ENCODE measurements at regions not wholly inside any gene's neighbourhood (a gene's known extent, or its start where the extent isn't known, plus 50 kb on each side); places are given as distances from the start of the nearest gene placed in this dataset.

- no peak for TF ChIP-seq TCF7L2 (IDR thresholded peaks at IDR 0.05; ENCODE audit: borderline replicate concordance, low read depth, low read length)
- TF ChIP-seq, protein P1, sequence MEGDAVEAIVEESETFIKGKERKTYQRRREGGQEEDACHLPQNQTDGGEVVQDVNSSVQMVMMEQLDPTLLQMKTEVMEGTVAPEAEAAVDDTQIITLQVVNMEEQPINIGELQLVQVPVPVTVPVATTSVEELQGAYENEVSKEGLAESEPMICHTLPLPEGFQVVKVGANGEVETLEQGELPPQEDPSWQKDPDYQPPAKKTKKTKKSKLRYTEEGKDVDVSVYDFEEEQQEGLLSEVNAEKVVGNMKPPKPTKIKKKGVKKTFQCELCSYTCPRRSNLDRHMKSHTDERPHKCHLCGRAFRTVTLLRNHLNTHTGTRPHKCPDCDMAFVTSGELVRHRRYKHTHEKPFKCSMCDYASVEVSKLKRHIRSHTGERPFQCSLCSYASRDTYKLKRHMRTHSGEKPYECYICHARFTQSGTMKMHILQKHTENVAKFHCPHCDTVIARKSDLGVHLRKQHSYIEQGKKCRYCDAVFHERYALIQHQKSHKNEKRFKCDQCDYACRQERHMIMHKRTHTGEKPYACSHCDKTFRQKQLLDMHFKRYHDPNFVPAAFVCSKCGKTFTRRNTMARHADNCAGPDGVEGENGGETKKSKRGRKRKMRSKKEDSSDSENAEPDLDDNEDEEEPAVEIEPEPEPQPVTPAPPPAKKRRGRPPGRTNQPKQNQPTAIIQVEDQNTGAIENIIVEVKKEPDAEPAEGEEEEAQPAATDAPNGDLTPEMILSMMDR (tag by site-specific recombination; IDR thresholded peaks at IDR 0.05) = no peak
- no peak for TF ChIP-seq ZNF629 (tag by site-specific recombination; IDR thresholded peaks at IDR 0.05)
- TF ChIP-seq SP2 (tag by site-specific recombination; IDR thresholded peaks at IDR 0.05) = no peak
- TF ChIP-seq PRDM1 (tag by site-specific recombination; IDR thresholded peaks at IDR 0.05) = no peak
- TF ChIP-seq, protein P2, sequence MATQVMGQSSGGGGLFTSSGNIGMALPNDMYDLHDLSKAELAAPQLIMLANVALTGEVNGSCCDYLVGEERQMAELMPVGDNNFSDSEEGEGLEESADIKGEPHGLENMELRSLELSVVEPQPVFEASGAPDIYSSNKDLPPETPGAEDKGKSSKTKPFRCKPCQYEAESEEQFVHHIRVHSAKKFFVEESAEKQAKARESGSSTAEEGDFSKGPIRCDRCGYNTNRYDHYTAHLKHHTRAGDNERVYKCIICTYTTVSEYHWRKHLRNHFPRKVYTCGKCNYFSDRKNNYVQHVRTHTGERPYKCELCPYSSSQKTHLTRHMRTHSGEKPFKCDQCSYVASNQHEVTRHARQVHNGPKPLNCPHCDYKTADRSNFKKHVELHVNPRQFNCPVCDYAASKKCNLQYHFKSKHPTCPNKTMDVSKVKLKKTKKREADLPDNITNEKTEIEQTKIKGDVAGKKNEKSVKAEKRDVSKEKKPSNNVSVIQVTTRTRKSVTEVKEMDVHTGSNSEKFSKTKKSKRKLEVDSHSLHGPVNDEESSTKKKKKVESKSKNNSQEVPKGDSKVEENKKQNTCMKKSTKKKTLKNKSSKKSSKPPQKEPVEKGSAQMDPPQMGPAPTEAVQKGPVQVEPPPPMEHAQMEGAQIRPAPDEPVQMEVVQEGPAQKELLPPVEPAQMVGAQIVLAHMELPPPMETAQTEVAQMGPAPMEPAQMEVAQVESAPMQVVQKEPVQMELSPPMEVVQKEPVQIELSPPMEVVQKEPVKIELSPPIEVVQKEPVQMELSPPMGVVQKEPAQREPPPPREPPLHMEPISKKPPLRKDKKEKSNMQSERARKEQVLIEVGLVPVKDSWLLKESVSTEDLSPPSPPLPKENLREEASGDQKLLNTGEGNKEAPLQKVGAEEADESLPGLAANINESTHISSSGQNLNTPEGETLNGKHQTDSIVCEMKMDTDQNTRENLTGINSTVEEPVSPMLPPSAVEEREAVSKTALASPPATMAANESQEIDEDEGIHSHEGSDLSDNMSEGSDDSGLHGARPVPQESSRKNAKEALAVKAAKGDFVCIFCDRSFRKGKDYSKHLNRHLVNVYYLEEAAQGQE (tag by site-specific recombination; IDR thresholded peaks at IDR 0.05) = no peak
- TF ChIP-seq ZSCAN16 (tag by site-specific recombination; IDR thresholded peaks at IDR 0.05) = no peak
- no peak for TF ChIP-seq ZBTB8A (tag by site-specific recombination; IDR thresholded peaks at IDR 0.05)
- TF ChIP-seq ZNF311 (tag by site-specific recombination; IDR thresholded peaks at IDR 0.05; ENCODE audit: borderline replicate concordance) = no peak
- no peak for TF ChIP-seq ZNF785 (tag by site-specific recombination; IDR thresholded peaks at IDR 0.05)
- TF ChIP-seq ZNF138 (tag by site-specific recombination; IDR thresholded peaks at IDR 0.05; ENCODE audit: borderline replicate concordance) = no peak
- no peak for TF ChIP-seq ZNF473 (tag by site-specific recombination; IDR thresholded peaks at IDR 0.05)
- no peak for TF ChIP-seq ZNF76 (tag by site-specific recombination; IDR thresholded peaks at IDR 0.05; ENCODE audit: borderline replicate concordance, low read depth)
Observed at GRCh38 chr4:151917145-151917734, 156.4 kb upstream of the GATB start.
